Esophagus squamous epithelium (tissue), 5 donors: ENCODE measurements at regions not wholly inside any gene's neighbourhood (a gene's known extent, or its start where the extent isn't known, plus 50 kb on each side); places are given as distances from the start of the nearest gene placed in this dataset.

Experiments
- DNase-seq: peaks from one replicate; lab custom pipeline; 2025; lab: John Stamatoyannopoulos, UW
- H3K27ac ChIP-seq, 4 donors: fragments of 200-600 bp; sonication (generic); one replicate each; pipeline ENCODE4 v1.5.1; 2016 to 2019; ENCODE audit warnings: mild to moderate bottlenecking in 1 of 4
- H3K27me3 ChIP-seq, 4 donors: fragments of 200-600 bp; sonication (generic); 1 replicate in 3 of 4; 2 replicates in 1 of 4; pipeline versions ENCODE4 v1.5.1 to v1.6.0; 2017 to 2021; ENCODE audit warnings: antibody characterized with exemption in 1 of 4
- H3K36me3 ChIP-seq, 3 donors: fragments of 200-600 bp; sonication (generic); one replicate each; pipeline ENCODE4 v1.5.1; 2016 to 2019
- H3K4me1 ChIP-seq, 3 donors: fragments of 200-600 bp; sonication (generic); one replicate each; pipeline ENCODE4 v1.5.1; 2017 to 2019
- H3K4me3 ChIP-seq, 4 donors: fragments of 200-600 bp; sonication (generic); 1 replicate in 3 of 4; 2 replicates in 1 of 4; pipeline ENCODE4 v1.5.1; 2016 to 2019; ENCODE audit warnings: mild to moderate bottlenecking in 2 of 4, moderate library complexity in 1 of 4
- H3K9me3 ChIP-seq, 3 donors: fragments of 200-600 bp; sonication (generic); one replicate each; pipeline ENCODE4 v1.5.1; 2016 to 2019
- CTCF ChIP-seq, 6 experiments: fragments of 450-650 bp in 4 of 6; fragments of 200-600 bp in 2 of 6; sonication (generic) in 2 of 6; IDR thresholded peaks; one replicate each; pipeline ENCODE4 v1.5.1; 2016 to 2019; ENCODE audit warnings: antibody characterized with exemption in 6 of 6, mild to moderate bottlenecking in 4 of 6, moderate library complexity in 4 of 6
- POLR2A ChIP-seq, 4 donors: fragments of 450-650 bp; IDR thresholded peaks; one replicate each; pipeline ENCODE4 v1.6.1; 2017; ENCODE audit warnings: antibody characterized with exemption in 4 of 4, mild to moderate bottlenecking in 4 of 4, moderate library complexity in 3 of 4
- WGBS, 2 donors: methylation state at CpG; one replicate each; pipeline ENCODE4 v1.1.5; 2018; 5-methylcytosine and 5-hydroxymethylcytosine counted together
- intact Hi-C: fragments of 100-400 bp; cut with DNase I; formaldehyde crosslinking; loops from one replicate; pipeline ENCODE4 v1.15.0; 2022
- donor health status: DM: yes; HTN: yes; CAD: no.

GRCh38 chr14:66341239-66341638 lies 144.9 kb upstream of the CCDC196 start:
- no peak for TF ChIP-seq CTCF (IDR thresholded peaks at IDR 0.05)
- no peak for TF ChIP-seq POLR2A (IDR thresholded peaks at IDR 0.05)
- no peaks in the 10 kb centered on the region for H3K27me3 ChIP-seq
- peaks cover 0 to 7% (median 0%) of the 10 kb centered on the region in 3 donors for H3K9me3 ChIP-seq
- DNase-seq: no peak
- intact Hi-C loops: no loop called here
- H3K36me3 ChIP-seq: no peaks in the 10 kb centered on the region
- H3K4me3 ChIP-seq: no peak overlapping the region
- H3K4me1 ChIP-seq: no peaks in the 10 kb centered on the region
- no peak overlapping the region for H3K27ac ChIP-seq

- no peak overlapping the region for H3K4me3 ChIP-seq
- H3K9me3 ChIP-seq: peaks cover 0 to 5% (median 0%) of the 10 kb centered on the region in 3 donors
- TF ChIP-seq POLR2A (IDR thresholded peaks at IDR 0.05): no peak
- TF ChIP-seq CTCF (IDR thresholded peaks at IDR 0.05): no peak
- intact Hi-C loops: no loop called here
- H3K4me1 ChIP-seq: no peaks in the 10 kb centered on the region
- 74 to 80% methylated on average over 2 of the region's 2 CpGs for WGBS, 2 donors
- DNase-seq: no peak
- H3K27ac ChIP-seq: no peak overlapping the region
- H3K27me3 ChIP-seq: no peaks in the 10 kb centered on the region
- H3K36me3 ChIP-seq: no peaks in the 10 kb centered on the region
Observed at GRCh38 chr14:66345986-66346385, 140.2 kb upstream of the CCDC196 start.

GRCh38 chr14:66351310-66351709 lies 134.9 kb upstream of the CCDC196 start:
- no peak overlapping the region for H3K27ac ChIP-seq
- TF ChIP-seq POLR2A (IDR thresholded peaks at IDR 0.05) (no peak), CTCF (IDR thresholded peaks at IDR 0.05) (no peak)
- intact Hi-C loops: no loop called here
- no peak for DNase-seq
- H3K4me1 ChIP-seq: no peaks in the 10 kb centered on the region
- no peak overlapping the region for H3K4me3 ChIP-seq
- peaks cover 0 to 5% (median 0%) of the 10 kb centered on the region in 3 donors for H3K9me3 ChIP-seq
- WGBS, 2 donors: 71% methylated on average over 1 of the region's 1 CpG
- no peaks in the 10 kb centered on the region for H3K27me3 ChIP-seq
- H3K36me3 ChIP-seq: no peaks in the 10 kb centered on the region

GRCh38 chr14:66359500-66359899 lies 126.7 kb upstream of the CCDC196 start:
- Histone ChIP-seq H3K4me1 (no peaks in the 10 kb centered on the region), H3K36me3 (no peaks in the 10 kb centered on the region), H3K27me3 (peaks cover 0 to 11% (median 0%) of the 10 kb centered on the region in 4 donors), H3K27ac (no peak overlapping the region), H3K9me3 (no peaks in the 10 kb centered on the region), H3K4me3 (no peak overlapping the region)
- no peak for TF ChIP-seq POLR2A (IDR thresholded peaks at IDR 0.05)
- TF ChIP-seq CTCF (IDR thresholded peaks at IDR 0.05): peak; percentile 28 to 68 (median 54)
- intact Hi-C loops: no loop called here
- WGBS, 2 donors: 0% methylated on average over 3 of the region's 3 CpGs
- no peak for DNase-seq

GRCh38 chr14:66360366-66360926 lies 125.7 kb upstream of the CCDC196 start:
- TF ChIP-seq POLR2A (IDR thresholded peaks at IDR 0.05) (no peak), CTCF (IDR thresholded peaks at IDR 0.05) (no peak)
- Histone ChIP-seq H3K9me3 (no peaks in the 10 kb centered on the region), H3K4me3 (no peak overlapping the region), H3K27me3 (peaks cover 0 to 11% (median 0%) of the 10 kb centered on the region in 4 donors), H3K27ac (no peak overlapping the region), H3K36me3 (no peaks in the 10 kb centered on the region), H3K4me1 (no peaks in the 10 kb centered on the region)
- no peak for DNase-seq
- intact Hi-C loops: no loop called here
- WGBS, 2 donors: 68 to 79% methylated on average over 8 of the region's 8 CpGs
